Calu3 (cell line): ENCODE measurements at regions not wholly inside any gene's neighbourhood (a gene's known extent, or its start where the extent isn't known, plus 50 kb on each side); places are given as distances from the start of the nearest gene placed in this dataset.
"Not testable (repeated sequence)": the region's sequence is repeated elsewhere in the genome, so short reads cannot be mapped to it uniquely, and the experiment has no call there.

Experiments used
- BruUV-seq: library from RNA; stranded (reverse); fragments of 400-500 nt; replicated peaks from 2 replicates; lab custom pipeline; 2021; lab: Mats Ljungman, UMichigan
- CTCF ChIA-PET: fragments of 300-600 bp; sonication (Branson Sonifier 250); formaldehyde crosslinking; loops from one replicate; lab custom pipeline; 2022; ENCODE audit warnings: antibody characterized with exemption; lab: Charles Lee
- DNase-seq: peaks from one replicate; pipeline ENCODE4 v3.0.0; 2022
- H3K27ac Mint-ChIP-seq: one replicate; pipeline ENCODE4 v1.8.0; 2022; ENCODE audit warnings: mixed read lengths; ENCODE audit not compliant: unreplicated experiment
- H3K27me3 Mint-ChIP-seq: one replicate; pipeline ENCODE4 v1.8.0; 2022; ENCODE audit warnings: mixed read lengths; ENCODE audit not compliant: unreplicated experiment
- H3K36me3 Mint-ChIP-seq: one replicate; pipeline ENCODE4 v1.8.0; 2022; ENCODE audit warnings: mild to moderate bottlenecking, moderate library complexity, mixed read lengths; ENCODE audit not compliant: insufficient read depth, unreplicated experiment
- H3K4me1 Mint-ChIP-seq: one replicate; pipeline ENCODE4 v1.8.0; 2022; ENCODE audit warnings: mild to moderate bottlenecking, low read depth, mixed read lengths; ENCODE audit not compliant: unreplicated experiment
- H3K4me3 Mint-ChIP-seq: one replicate; pipeline ENCODE4 v1.8.0; 2022; ENCODE audit warnings: mild to moderate bottlenecking, low read depth, moderate library complexity, mixed read lengths; ENCODE audit not compliant: unreplicated experiment
- H3K9me3 Mint-ChIP-seq: one replicate; pipeline ENCODE4 v1.8.0; 2022; ENCODE audit warnings: low read depth, mixed read lengths; ENCODE audit not compliant: unreplicated experiment
- CTCF ChIP-seq: fragments of 200-600 bp; IDR thresholded peaks from one replicate; pipeline ENCODE4 v1.8.0; 2022; ENCODE audit warnings: antibody characterized with exemption; ENCODE audit not compliant: unreplicated experiment
- intact Hi-C: fragments of 100-400 bp; cut with micrococcal nuclease; formaldehyde crosslinking; loops from one replicate; pipeline ENCODE4 v1.10.0; 2022; ENCODE audit not compliant: unreplicated experiment

DNA sequence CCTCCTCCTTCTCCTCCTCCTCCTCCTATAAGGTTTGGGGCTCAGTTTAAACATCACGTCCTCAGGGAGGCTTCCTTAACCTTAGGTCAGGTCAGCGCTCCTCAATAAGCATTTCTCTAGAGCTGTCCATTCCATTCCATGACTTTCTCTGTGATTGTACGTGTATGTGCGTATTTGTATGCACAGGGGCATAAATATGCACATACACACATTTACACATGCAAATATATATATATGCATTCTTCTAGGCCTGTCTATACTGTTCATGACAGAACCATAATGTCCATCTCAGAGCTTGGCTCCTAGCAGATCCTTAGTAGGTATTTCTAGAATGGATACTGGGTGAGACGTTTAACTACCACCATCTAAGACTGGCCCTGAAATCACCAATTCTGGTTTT is 258.6 kb downstream of the STIM2 start:
- Mint-ChIP-seq H3K36me3 (peaks cover 5% of the 10 kb centered on the region), H3K4me3 (no peak overlapping the region), H3K4me1 (peaks cover 22% of the 10 kb centered on the region), H3K9me3 (no peaks in the 10 kb centered on the region), H3K27me3 (no peaks in the 10 kb centered on the region), H3K27ac (no peak overlapping the region)
- no peak for DNase-seq
- TF ChIP-seq CTCF = no peak
- intact Hi-C loops = no loop called here
- CTCF ChIA-PET = no interaction called here
- BruUV-seq = no TSS peak

DNA sequence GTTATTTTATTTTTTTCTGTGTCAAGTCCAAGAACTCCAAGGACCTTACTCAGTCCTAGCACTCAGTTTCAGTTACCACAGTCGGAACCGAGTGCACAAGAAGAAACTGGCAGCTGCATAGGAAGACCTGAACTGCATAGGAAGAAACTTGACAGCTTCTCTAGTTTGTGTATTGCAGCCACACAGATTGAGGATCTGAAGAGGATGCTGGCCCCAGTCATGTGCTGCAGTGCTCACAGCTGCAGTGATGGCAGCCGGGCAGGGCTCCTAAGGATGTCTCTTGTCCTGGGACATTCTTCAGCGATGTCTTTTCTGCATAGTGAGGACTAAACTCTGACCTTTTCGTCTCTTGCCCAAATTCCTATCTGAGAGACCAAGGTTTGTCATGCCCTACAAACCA is 261.2 kb downstream of the STIM2 start:
- DNase-seq = no peak
- TF ChIP-seq CTCF = no peak
- H3K4me3 Mint-ChIP-seq = no peak overlapping the region
- no peak overlapping the region for H3K27ac Mint-ChIP-seq
- intact Hi-C loops = loop anchor here (2.0 kb wide), 1 partner anchor 21 kb away; no protein-coding TSS in a partner anchor
- CTCF ChIA-PET = no interaction called here
- BruUV-seq = no TSS peak
- no peaks in the 10 kb centered on the region for H3K27me3 Mint-ChIP-seq
- peaks cover 5% of the 10 kb centered on the region for H3K36me3 Mint-ChIP-seq
- H3K9me3 Mint-ChIP-seq = peaks cover 2% of the 10 kb centered on the region
- H3K4me1 Mint-ChIP-seq = peaks cover 46% of the 10 kb centered on the region

DNA sequence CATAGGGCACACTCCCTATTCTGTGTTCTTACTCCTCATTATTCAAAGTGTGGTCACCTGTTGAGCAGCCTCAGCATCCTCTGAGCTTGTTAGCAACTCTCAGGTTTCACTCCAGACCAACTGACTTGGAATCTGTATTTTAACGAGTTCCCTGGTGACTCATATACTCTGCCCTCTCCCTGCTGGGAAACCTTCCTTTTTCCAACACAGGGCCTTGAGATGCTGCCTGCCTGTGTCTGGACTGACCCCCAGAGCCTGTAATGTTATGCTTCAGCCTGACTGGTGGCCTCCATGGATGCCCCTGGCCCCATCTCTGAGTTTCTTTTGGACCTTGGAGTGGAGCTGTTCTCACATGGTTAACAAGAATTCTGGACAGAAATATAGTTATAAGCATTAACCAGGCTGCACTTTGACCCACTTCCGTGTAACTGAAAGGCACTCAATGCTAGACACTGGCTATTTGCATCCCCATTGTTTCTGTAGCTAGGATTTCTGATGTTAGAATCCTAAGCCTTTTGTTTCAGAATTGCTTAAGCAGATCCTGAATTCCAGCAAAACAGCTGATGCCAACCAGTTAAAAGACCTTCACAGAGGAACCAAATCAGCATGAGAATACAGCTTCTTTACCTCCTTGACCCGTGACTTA is 262.6 kb downstream of the STIM2 start:
- Mint-ChIP-seq H3K9me3 (peaks cover 2% of the 10 kb centered on the region), H3K4me1 (peaks cover 48% of the 10 kb centered on the region), H3K27me3 (no peaks in the 10 kb centered on the region), H3K27ac (peak overlapping the region; percentile 85), H3K4me3 (peak overlapping the region; percentile 10), H3K36me3 (peaks cover 5% of the 10 kb centered on the region)
- TF ChIP-seq CTCF = no peak
- no TSS peak for BruUV-seq
- CTCF ChIA-PET = interaction anchor here (1.0 to 1.5 kb wide), 2 partner anchors 22 to 23 kb away, joined by 3 to 5 read pairs; no protein-coding TSS in a partner anchor
- intact Hi-C loops = loop anchor here (2.0 kb wide), 1 partner anchor 22 kb away; no protein-coding TSS in a partner anchor
- peak; percentile 34 for DNase-seq

GRCh38 chr4:27123769-27124124 is 263.1 kb downstream of the STIM2 start:
- peak overlapping the region; percentile 85 for H3K27ac Mint-ChIP-seq
- H3K4me3 Mint-ChIP-seq = no peak overlapping the region
- no TSS peak for BruUV-seq
- peaks cover 53% of the 10 kb centered on the region for H3K4me1 Mint-ChIP-seq
- intact Hi-C loops = loop anchor here (2.0 kb wide), 1 partner anchor 23 kb away; no protein-coding TSS in a partner anchor
- H3K27me3 Mint-ChIP-seq = no peaks in the 10 kb centered on the region
- DNase-seq = no peak
- TF ChIP-seq CTCF = no peak
- peaks cover 5% of the 10 kb centered on the region for H3K36me3 Mint-ChIP-seq
- CTCF ChIA-PET = interaction anchor here (0.6 to 1.5 kb wide), 2 partner anchors 23 to 999 kb away, joined by 4 to 5 read pairs; no protein-coding TSS in a partner anchor
- H3K9me3 Mint-ChIP-seq = peaks cover 2% of the 10 kb centered on the region

DNA sequence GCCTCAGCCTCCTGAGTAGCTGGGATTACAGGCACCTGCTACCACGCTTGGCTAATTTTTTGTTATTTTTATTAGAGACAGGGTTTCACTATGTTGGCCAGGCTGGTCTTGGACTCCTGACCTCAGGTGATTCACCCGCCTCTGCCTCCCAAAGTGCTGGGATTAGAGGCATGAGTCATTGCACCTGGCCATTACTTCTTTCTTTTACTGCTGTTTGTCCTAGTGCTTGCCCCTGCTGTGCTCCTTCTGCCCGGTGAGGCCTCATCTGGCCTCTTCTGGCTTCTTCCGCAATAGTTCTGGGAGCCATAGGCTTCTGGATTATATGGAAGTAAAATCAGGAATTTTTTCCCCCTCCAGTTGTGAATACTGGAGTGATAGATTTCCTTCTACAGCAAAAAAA is 266.3 kb downstream of the STIM2 start:
- H3K27me3 Mint-ChIP-seq, H3K4me3 Mint-ChIP-seq, H3K36me3 Mint-ChIP-seq, intact Hi-C loops, H3K9me3 Mint-ChIP-seq, CTCF ChIA-PET, BruUV-seq: not testable (repeated sequence)
- peak overlapping the region; percentile 11 for H3K27ac Mint-ChIP-seq
- DNase-seq = peak; percentile 55
- H3K4me1 Mint-ChIP-seq = peaks cover 60% of the 10 kb centered on the region
